Right lobe of liver (tissue), 4 donors: ENCODE measurements at regions not wholly inside any gene's neighbourhood (a gene's known extent, or its start where the extent isn't known, plus 50 kb on each side); places are given as distances from the start of the nearest gene placed in this dataset.

Experiments
- POLR2A ChIP-seq: fragments of 450-650 bp; IDR thresholded peaks from one replicate; pipeline ENCODE4 v1.6.1; 2017; ENCODE audit warnings: antibody characterized with exemption, mild to moderate bottlenecking
- TF ChIP-seq, protein P1 (sequence below), 4 donors: fragments of 200-600 bp in 3 of 4; fragments of 450-650 bp in 1 of 4; IDR thresholded peaks; one replicate each; pipeline versions ENCODE4 v1.5.1 to v1.8.0; 2016 to 2022; ENCODE audit warnings: antibody characterized with exemption in 4 of 4, mild to moderate bottlenecking in 2 of 4
- donor health status: DM: no; HTN: no; CAD: no.
- donor health status: DM: no; HTN: no; CAD: no.
- donor health status: DM: no; HTN: yes; CAD: no.

DNA sequence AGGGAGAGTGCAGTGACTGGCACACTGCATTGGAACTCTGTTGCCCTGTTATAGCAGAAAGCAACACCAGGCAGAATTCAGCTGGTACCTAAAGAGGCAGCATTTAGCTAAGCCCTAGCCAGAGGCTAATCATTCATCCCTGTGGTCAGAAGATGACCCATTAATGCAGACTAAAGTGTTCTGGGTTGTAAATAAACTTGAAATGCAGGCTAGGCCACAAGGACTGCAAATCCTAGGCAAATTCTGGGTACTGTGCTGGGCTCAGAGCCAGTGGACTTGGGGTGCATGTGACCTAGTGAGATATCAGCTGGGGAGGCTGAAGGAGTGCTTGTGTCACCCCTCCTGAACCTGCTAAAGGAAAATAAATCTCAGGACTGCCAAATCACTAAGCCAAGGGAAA, 91.2 kb downstream of the LPAR4 start:
- TF ChIP-seq, protein P1, sequence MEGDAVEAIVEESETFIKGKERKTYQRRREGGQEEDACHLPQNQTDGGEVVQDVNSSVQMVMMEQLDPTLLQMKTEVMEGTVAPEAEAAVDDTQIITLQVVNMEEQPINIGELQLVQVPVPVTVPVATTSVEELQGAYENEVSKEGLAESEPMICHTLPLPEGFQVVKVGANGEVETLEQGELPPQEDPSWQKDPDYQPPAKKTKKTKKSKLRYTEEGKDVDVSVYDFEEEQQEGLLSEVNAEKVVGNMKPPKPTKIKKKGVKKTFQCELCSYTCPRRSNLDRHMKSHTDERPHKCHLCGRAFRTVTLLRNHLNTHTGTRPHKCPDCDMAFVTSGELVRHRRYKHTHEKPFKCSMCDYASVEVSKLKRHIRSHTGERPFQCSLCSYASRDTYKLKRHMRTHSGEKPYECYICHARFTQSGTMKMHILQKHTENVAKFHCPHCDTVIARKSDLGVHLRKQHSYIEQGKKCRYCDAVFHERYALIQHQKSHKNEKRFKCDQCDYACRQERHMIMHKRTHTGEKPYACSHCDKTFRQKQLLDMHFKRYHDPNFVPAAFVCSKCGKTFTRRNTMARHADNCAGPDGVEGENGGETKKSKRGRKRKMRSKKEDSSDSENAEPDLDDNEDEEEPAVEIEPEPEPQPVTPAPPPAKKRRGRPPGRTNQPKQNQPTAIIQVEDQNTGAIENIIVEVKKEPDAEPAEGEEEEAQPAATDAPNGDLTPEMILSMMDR (IDR thresholded peaks at IDR 0.05), result no peak
- no peak for TF ChIP-seq POLR2A
